ENCODE measurements at regions not wholly inside any gene's neighbourhood (a gene's known extent, or its start where the extent isn't known, plus 50 kb on each side); places are given as distances from the start of the nearest gene placed in this dataset.

- Histone ChIP-seq H3K4me1 (peaks cover 6 to 10% of the 10 kb centered on the region in 2 donors), H3K4me3 (replicated peaks in 1 of 3) (no peak overlapping the region), H3K9me3 (no peaks in the 10 kb centered on the region), H3K36me3 (no peaks in the 10 kb centered on the region), H3K27me3 (no peaks in the 10 kb centered on the region), H3K27ac (no peak overlapping the region)
- 69 to 81% methylated on average over 1 of the region's 1 CpG for WGBS, 2 donors
- no peak for DNase-seq
- TF ChIP-seq POLR2A (IDR thresholded peaks at IDR 0.05) (no peak), CTCF (IDR thresholded peaks at IDR 0.05) (no peak)
- intact Hi-C loops (cut with DNase I) = no loop called here
Measured at GRCh38 chr5:124806026-124806372, 59.6 kb upstream of the ZNF608 start.

- H3K4me3 ChIP-seq (replicated peaks in 1 of 3) = no peak overlapping the region
- DNase-seq = peak; percentile 94 to 96
- peaks cover 6 to 10% of the 10 kb centered on the region in 2 donors for H3K4me1 ChIP-seq
- H3K9me3 ChIP-seq = no peaks in the 10 kb centered on the region
- 42 to 45% methylated on average over 12 of the region's 12 CpGs for WGBS, 2 donors
- H3K36me3 ChIP-seq = no peaks in the 10 kb centered on the region
- H3K27me3 ChIP-seq = no peaks in the 10 kb centered on the region
- intact Hi-C loops (cut with DNase I) = no loop called here
- H3K27ac ChIP-seq = peak overlapping the region in 1 of 3 donors; percentile 7
- TF ChIP-seq POLR2A (IDR thresholded peaks at IDR 0.05) (no peak), CTCF (IDR thresholded peaks at IDR 0.05) (no peak)
Measured at GRCh38 chr5:124806373-124807077, 60.1 kb upstream of the ZNF608 start.

GRCh38 chr5:124808842-124809268, 62.4 kb upstream of the ZNF608 start:
- 97% methylated on average over 24 of the region's 24 CpGs for WGBS, 2 donors
- H3K36me3 ChIP-seq = no peaks in the 10 kb centered on the region
- TF ChIP-seq POLR2A (IDR thresholded peaks at IDR 0.05) (no peak), CTCF (IDR thresholded peaks at IDR 0.05) (no peak)
- H3K4me1 ChIP-seq = peaks cover 6 to 10% of the 10 kb centered on the region in 2 donors
- DNase-seq = no peak
- H3K9me3 ChIP-seq = no peaks in the 10 kb centered on the region
- intact Hi-C loops (cut with DNase I) = no loop called here
- no peak overlapping the region for H3K27ac ChIP-seq
- H3K4me3 ChIP-seq (replicated peaks in 1 of 3) = no peak overlapping the region
- H3K27me3 ChIP-seq = no peaks in the 10 kb centered on the region

- H3K27ac ChIP-seq = no peak overlapping the region
- WGBS, 2 donors = 94 to 97% methylated on average over 3 of the region's 3 CpGs
- TF ChIP-seq CTCF (IDR thresholded peaks at IDR 0.05) (no peak), POLR2A (IDR thresholded peaks at IDR 0.05) (no peak)
- H3K4me1 ChIP-seq = peaks cover 6 to 10% of the 10 kb centered on the region in 2 donors
- DNase-seq = no peak
- H3K36me3 ChIP-seq = no peaks in the 10 kb centered on the region
- no peak overlapping the region for H3K4me3 ChIP-seq (replicated peaks in 1 of 3)
- intact Hi-C loops (cut with DNase I) = no loop called here
- H3K9me3 ChIP-seq = no peaks in the 10 kb centered on the region
- H3K27me3 ChIP-seq = no peaks in the 10 kb centered on the region
Measured at GRCh38 chr5:124810396-124811006, 64.1 kb upstream of the ZNF608 start.

- no peak overlapping the region for H3K27ac ChIP-seq
- intact Hi-C loops (cut with DNase I) = no loop called here
- TF ChIP-seq CTCF (IDR thresholded peaks at IDR 0.05) (no peak), POLR2A (IDR thresholded peaks at IDR 0.05) (no peak)
- H3K36me3 ChIP-seq = no peaks in the 10 kb centered on the region
- H3K27me3 ChIP-seq = no peaks in the 10 kb centered on the region
- no peaks in the 10 kb centered on the region for H3K9me3 ChIP-seq
- WGBS, 2 donors = 81% methylated on average over 5 of the region's 5 CpGs
- H3K4me3 ChIP-seq (replicated peaks in 1 of 3) = no peak overlapping the region
- no peak for DNase-seq
- no peaks in the 10 kb centered on the region for H3K4me1 ChIP-seq
Measured at GRCh38 chr5:124812771-124813358, 66.4 kb upstream of the ZNF608 start.
